AG10803 (cell line): ENCODE measurements at regions not wholly inside any gene's neighbourhood (a gene's known extent, or its start where the extent isn't known, plus 50 kb on each side); places are given as distances from the start of the nearest gene placed in this dataset.

Experiments used
- DNase-seq: peaks from one replicate; pipeline ENCODE4 v3.0.0; 2010; ENCODE audit warnings: low read depth
- H3K4me3 ChIP-seq: 2 replicates; pipeline ENCODE4 v1.5.1; 2011; ENCODE audit warnings: mild to moderate bottlenecking, low read length, control low read depth
- TF ChIP-seq, protein P1 (sequence below): conservative IDR thresholded peaks from 2 replicates; pipeline ENCODE4 v1.5.1; 2011; ENCODE audit warnings: mild to moderate bottlenecking, low read length, control low read depth, inconsistent platforms

DNA sequence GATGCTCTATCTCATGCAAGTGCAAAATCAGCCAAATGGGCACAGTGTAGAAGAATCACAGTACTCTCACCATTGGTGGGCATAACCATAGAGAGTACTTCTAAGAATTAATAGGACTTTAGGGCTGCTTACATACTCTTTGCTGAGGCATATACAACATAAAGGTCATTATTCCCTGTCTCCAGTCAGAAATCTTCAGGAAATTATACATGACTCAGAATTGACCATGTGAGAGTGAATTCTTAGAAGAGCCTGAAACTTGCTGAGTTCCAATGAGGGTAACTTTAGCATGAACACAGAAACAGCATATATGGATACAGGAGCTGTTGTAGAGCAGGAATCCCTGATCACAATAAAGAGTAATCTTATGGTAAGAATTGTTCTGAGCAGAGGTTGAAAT lies 498.7 kb downstream of the TENT5A start:
- DNase-seq: no peak
- no peak overlapping the region for H3K4me3 ChIP-seq
- TF ChIP-seq, protein P1, sequence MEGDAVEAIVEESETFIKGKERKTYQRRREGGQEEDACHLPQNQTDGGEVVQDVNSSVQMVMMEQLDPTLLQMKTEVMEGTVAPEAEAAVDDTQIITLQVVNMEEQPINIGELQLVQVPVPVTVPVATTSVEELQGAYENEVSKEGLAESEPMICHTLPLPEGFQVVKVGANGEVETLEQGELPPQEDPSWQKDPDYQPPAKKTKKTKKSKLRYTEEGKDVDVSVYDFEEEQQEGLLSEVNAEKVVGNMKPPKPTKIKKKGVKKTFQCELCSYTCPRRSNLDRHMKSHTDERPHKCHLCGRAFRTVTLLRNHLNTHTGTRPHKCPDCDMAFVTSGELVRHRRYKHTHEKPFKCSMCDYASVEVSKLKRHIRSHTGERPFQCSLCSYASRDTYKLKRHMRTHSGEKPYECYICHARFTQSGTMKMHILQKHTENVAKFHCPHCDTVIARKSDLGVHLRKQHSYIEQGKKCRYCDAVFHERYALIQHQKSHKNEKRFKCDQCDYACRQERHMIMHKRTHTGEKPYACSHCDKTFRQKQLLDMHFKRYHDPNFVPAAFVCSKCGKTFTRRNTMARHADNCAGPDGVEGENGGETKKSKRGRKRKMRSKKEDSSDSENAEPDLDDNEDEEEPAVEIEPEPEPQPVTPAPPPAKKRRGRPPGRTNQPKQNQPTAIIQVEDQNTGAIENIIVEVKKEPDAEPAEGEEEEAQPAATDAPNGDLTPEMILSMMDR: no peak

DNA sequence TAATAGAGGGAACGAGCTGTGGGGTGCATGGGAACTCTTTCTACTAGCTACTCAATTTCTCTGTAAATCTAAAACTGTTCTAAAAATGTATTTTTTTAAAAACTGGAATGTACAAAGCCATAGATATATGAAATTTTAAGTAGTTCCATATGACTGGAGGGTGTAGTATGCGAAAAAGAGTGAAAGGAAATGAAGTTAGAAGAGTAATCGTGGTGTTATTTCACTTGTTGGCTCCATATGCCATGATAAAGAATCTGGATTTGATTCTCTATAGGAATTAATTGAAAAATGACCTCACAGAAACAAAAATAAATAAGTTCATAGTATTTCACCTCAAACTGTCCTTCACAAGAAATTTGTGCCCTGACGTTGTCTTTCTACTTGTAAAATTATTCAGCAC lies 500.2 kb downstream of the TENT5A start:
- TF ChIP-seq, protein P1: no peak
- H3K4me3 ChIP-seq: no peak overlapping the region
- no peak for DNase-seq

DNA sequence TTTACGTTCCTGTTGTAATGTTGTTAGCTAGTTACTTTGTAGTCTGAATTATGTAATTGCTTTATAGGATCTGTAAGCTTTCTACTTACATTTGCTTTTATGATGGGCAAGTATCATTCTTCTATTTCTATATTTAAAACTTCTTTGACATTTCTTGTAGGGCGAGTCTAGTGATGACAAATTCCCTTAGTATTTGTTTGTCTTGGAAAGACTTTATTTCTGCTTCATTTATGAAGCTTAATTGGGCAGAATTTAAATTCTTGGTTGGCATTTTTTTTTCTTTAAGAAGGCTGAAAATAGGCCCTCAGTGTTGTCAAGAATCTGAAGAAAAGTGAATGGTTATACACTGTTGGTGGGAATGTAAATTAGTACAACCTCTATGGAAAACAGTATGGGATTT lies 506.3 kb downstream of the TENT5A start:
- no peak for DNase-seq
- TF ChIP-seq, protein P1: no peak
- no peak overlapping the region for H3K4me3 ChIP-seq

DNA sequence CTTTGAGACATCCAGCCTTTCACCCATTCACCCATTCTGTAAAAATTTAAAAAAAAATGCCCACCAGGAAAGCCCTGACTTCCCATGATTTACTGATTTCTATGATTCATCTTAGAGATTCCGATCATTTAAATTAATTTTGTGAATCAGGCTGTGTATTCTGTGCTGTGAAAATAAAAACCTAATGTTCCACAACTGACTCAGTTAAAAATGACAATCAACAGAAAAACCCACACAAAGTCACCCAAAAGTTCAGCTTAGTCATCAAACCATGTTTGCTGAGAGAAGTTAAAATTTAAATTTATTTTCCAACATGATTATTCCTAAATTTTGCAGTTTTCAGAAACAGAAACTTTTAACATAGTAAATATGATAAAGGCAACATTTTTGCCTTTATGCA lies 509.9 kb downstream of the TENT5A start:
- DNase-seq: peak; percentile 16
- no peak overlapping the region for H3K4me3 ChIP-seq
- TF ChIP-seq, protein P1: no peak

DNA sequence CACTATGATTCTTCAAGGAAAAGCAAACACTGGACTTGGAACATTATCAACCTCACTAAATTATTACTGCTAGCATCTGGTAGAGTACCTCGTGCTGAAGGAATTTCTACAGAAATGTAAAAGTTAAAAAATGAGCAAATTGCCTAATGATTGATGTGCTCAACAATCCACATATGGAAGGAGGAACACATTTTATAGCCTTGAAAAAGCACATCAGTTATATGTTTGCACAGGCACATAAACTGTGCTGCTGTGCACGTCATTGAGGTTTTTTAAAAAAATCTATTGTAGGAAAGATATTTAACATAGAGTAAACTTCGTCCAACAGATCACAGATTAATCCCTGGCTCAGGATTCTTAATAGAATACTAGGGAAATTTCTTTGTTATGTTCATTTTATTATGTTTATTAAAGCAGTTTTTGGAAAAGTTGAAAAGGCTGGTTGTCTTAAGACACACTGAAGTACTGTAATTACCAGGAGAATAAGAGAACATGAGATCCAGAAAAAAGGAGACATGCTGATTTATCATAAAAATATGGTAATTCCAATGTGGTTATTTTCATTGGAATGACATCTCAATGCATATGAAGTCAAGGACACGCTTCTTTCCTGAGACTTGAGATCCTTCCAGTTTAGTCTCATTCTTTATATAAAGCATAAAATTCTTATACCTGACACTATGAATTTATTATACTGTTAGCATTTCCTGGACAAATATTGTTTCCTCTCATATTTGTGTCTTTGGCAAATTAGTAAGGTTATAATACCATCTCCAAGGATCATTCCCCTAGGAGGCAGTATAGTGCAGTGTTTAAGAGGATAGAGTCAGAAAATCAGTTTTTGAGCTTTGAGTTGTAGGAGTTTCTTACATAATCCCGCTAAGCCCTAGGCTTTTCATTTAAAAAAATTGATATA lies 511.1 kb downstream of the TENT5A start:
- no peak overlapping the region for H3K4me3 ChIP-seq
- DNase-seq: peak; percentile 94
- TF ChIP-seq, protein P1: peak; percentile 66

DNA sequence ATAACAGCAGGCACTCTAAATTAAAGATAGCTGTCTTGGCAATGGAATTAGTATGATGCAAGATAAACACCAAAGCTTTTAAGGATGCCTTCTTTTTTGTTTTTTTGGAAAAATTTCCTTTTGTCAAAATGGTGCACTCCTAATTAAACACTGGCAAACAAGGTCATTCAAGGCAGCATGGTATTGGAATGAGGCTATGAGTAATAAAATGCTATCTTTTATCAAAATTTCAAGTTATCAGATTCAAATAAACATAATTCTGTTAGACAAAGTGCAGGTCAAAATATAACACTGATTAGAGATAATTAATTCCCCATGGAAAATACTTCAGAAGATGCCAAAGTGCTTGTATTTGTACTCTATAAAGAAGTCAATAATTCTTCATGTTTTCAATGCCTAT lies 514.1 kb downstream of the TENT5A start:
- H3K4me3 ChIP-seq: no peak overlapping the region
- peak; percentile 16 for DNase-seq
- TF ChIP-seq, protein P1: no peak

DNA sequence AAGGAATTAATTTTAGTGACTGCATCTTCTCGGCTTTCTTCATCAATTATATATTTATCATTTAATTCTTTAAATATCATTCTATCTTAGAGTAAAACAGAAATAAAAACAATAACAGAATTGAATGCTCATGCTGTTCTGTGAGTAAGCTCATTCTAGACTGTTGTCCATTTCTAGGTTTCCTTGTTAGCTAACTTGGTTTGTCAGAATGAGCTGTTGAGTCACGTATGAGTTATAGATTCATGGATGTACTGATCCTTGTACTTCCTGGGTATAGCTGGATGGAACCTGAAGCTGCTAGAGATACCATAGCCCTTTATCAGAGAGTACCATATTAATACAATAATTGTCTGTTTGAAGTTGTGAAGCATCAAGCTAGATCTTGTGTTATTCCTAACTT lies 515.3 kb downstream of the TENT5A start:
- TF ChIP-seq, protein P1: no peak
- no peak for DNase-seq
- no peak overlapping the region for H3K4me3 ChIP-seq
